BE2C (cell line): ENCODE measurements at regions not wholly inside any gene's neighbourhood (a gene's known extent, or its start where the extent isn't known, plus 50 kb on each side); places are given as distances from the start of the nearest gene placed in this dataset.

Experiments used
- DNase-seq: peaks from one replicate; pipeline ENCODE4 v3.0.0-alpha.2; 2020
- H3K27me3 ChIP-seq: fragments of 250-450 bp; sonication (Bioruptor Pico); 2 replicates; pipeline ENCODE4 v1.5.1; 2020; ENCODE audit warnings: mild to moderate bottlenecking
- H3K36me3 ChIP-seq: fragments of 250-450 bp; sonication (Bioruptor Pico); 2 replicates; pipeline ENCODE4 v1.5.1; 2020; ENCODE audit warnings: mild to moderate bottlenecking
- H3K4me1 ChIP-seq: fragments of 250-450 bp; sonication (Bioruptor Pico); 2 replicates; pipeline ENCODE4 v1.5.1; 2020
- H3K4me3 ChIP-seq: 2 replicates; pipeline ENCODE4 v1.5.1; 2011; ENCODE audit warnings: low read depth, low read length
- H3K9me3 ChIP-seq: fragments of 250-450 bp; sonication (Bioruptor Pico); 2 replicates; pipeline ENCODE4 v1.5.1; 2020
- TF ChIP-seq, protein P1 (sequence below): IDR thresholded peaks from 2 replicates; pipeline ENCODE4 v1.5.1; 2012; ENCODE audit warnings: mild to moderate bottlenecking, low read depth, low read length

DNA sequence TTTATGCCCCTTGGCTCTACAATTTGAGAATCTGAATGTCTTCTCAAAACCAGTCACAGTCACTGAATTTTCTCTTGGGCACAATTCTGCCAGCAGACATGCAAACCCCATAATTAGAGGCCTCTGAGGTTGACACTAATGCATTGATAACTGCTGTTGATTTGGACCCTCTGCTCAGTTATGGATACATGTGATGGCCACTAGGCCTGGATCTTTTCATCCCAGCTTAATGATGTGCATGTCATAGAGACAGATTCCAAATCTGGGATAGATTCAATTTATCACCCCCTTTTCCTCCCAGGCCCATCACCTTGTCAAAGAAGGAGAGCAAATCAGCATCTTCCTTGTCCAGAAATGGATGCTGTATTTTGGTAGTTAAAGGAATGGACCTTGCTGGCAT lies 92.2 kb downstream of the C11orf91 start:
- Histone ChIP-seq H3K9me3 (no peaks in the 10 kb centered on the region), H3K36me3 (no peaks in the 10 kb centered on the region), H3K27me3 (no peaks in the 10 kb centered on the region), H3K4me1 (no peaks in the 10 kb centered on the region), H3K4me3 (no peak overlapping the region)
- no peak for DNase-seq
- TF ChIP-seq, protein P1, sequence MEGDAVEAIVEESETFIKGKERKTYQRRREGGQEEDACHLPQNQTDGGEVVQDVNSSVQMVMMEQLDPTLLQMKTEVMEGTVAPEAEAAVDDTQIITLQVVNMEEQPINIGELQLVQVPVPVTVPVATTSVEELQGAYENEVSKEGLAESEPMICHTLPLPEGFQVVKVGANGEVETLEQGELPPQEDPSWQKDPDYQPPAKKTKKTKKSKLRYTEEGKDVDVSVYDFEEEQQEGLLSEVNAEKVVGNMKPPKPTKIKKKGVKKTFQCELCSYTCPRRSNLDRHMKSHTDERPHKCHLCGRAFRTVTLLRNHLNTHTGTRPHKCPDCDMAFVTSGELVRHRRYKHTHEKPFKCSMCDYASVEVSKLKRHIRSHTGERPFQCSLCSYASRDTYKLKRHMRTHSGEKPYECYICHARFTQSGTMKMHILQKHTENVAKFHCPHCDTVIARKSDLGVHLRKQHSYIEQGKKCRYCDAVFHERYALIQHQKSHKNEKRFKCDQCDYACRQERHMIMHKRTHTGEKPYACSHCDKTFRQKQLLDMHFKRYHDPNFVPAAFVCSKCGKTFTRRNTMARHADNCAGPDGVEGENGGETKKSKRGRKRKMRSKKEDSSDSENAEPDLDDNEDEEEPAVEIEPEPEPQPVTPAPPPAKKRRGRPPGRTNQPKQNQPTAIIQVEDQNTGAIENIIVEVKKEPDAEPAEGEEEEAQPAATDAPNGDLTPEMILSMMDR: no peak

- H3K4me1 ChIP-seq: no peaks in the 10 kb centered on the region
- H3K27me3 ChIP-seq: no peaks in the 10 kb centered on the region
- no peak for DNase-seq
- TF ChIP-seq, protein P1: no peak
- H3K9me3 ChIP-seq: no peaks in the 10 kb centered on the region
- no peak overlapping the region for H3K4me3 ChIP-seq
- H3K36me3 ChIP-seq: no peaks in the 10 kb centered on the region
Measured at GRCh38 chr11:33606762-33607161, 93.9 kb downstream of the C11orf91 start.

DNA sequence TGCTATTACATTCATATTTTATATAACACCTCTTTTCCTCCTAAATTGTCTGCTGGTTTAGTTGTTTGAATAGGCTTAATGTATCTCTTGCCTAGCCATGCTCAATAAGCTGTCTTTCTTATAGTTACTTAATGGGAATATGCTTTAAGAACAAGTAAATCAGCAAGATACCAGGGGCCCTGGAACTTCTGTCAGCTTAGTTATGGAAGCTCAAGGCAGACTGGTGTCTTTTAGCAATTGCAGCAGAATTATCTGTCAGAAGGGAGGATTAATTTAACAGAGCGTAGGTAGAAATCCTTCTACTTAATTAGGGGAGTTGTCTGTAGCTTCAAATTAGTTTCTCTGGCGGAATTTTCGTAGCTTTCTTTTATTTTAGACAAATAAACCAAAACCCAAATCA lies 94.9 kb downstream of the C11orf91 start:
- DNase-seq: no peak
- no peaks in the 10 kb centered on the region for H3K4me1 ChIP-seq
- no peaks in the 10 kb centered on the region for H3K27me3 ChIP-seq
- TF ChIP-seq, protein P1: no peak
- no peaks in the 10 kb centered on the region for H3K9me3 ChIP-seq
- no peaks in the 10 kb centered on the region for H3K36me3 ChIP-seq
- H3K4me3 ChIP-seq: no peak overlapping the region

DNA sequence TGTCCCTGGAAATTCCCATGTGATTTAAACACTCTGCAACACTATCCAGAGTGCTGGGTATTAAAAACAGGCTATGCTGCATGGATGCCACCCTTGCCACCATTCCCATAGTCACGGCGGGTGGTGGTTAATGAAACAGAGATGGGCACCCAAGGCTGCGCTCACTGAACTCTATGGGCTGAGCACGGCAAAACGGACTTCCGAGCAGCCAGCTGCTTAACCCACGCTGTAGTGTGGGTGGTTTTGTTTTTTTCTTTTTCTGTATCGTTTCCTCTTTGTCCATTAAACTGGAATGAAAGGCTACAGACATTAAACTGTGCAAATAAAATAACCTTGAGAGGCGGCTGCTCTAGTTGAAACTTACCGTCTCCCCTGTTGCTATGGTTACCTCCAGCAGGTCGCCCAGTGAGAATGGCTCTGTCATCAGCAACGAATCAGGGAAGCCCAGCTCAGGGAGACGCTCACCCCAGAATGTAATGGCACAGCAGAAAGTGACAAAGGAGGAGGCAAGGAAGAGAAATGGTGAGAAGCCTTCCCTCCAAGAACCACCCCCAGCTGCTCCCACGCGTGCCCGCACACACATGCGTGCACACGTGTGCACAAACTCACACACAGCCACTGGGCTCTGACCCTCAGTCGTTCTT lies 102.1 kb downstream of the C11orf91 start:
- no peak overlapping the region for H3K4me3 ChIP-seq
- no peaks in the 10 kb centered on the region for H3K9me3 ChIP-seq
- no peaks in the 10 kb centered on the region for H3K4me1 ChIP-seq
- no peaks in the 10 kb centered on the region; the same call in 1 of the 2 replicates for H3K27me3 ChIP-seq
- TF ChIP-seq, protein P1: no peak
- DNase-seq: no peak
- H3K36me3 ChIP-seq: no peaks in the 10 kb centered on the region

DNA sequence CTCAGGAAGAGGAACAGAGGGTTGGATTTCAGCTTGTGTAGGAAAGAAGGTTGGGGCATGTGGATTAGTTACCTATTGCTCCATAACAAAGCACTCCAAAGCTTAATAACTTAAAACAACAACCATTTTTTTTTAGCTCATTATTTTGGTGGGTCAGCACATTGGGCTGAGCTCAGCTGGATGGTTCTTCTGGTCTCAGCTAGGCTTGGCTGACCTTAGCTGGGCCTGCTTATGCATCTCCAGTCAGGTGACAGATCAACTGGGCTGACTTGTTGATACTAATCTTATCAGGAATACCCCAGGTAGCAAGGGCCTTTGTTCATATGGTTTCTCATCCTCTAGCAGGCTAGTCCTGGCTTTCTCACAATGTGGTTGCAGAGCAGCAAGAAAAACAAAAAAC lies 106.4 kb downstream of the C11orf91 start:
- Histone ChIP-seq H3K4me3 (no peak overlapping the region), H3K9me3 (no peaks in the 10 kb centered on the region), H3K4me1 (no peaks in the 10 kb centered on the region), H3K27me3 (no peaks in the 10 kb centered on the region; the same call in 1 of the 2 replicates), H3K36me3 (no peaks in the 10 kb centered on the region)
- no peak for DNase-seq
- TF ChIP-seq, protein P1: no peak

GRCh38 chr11:33590441-33590840 lies 110.2 kb downstream of the C11orf91 start:
- no peak for DNase-seq
- TF ChIP-seq, protein P1: no peak
- Histone ChIP-seq H3K36me3 (no peaks in the 10 kb centered on the region), H3K27me3 (no peaks in the 10 kb centered on the region), H3K4me3 (no peak overlapping the region), H3K9me3 (no peaks in the 10 kb centered on the region), H3K4me1 (no peaks in the 10 kb centered on the region)
